OCI-LY3 (cell line): ENCODE measurements at regions not wholly inside any gene's neighbourhood (a gene's known extent, or its start where the extent isn't known, plus 50 kb on each side); places are given as distances from the start of the nearest gene placed in this dataset.
"Not testable (repeated sequence)": the region's sequence is repeated elsewhere in the genome, so short reads cannot be mapped to it uniquely, and the experiment has no call there.

ENCODE experiments used
- CTCF ChIP-seq: fragments of 200-600, 300-600 bp; sonication (generic); IDR thresholded peaks from 2 replicates; pipeline ENCODE4 v1.5.1; 2014; ENCODE audit warnings: antibody characterized with exemption, low read length, low read depth
- EZH2phosphoT487 ChIP-seq: fragments of 200-600 bp; shearing (Covaris generic); IDR thresholded peaks from 2 replicates; pipeline ENCODE4 v1.6.1; 2018; ENCODE audit warnings: antibody characterized with exemption, mixed run types, low read depth

GRCh38 chr12:87579091-87579490, 450.1 kb downstream of the C12orf50 start:
- not testable (repeated sequence) for TF ChIP-seq CTCF, EZH2phosphoT487
